GM23338 (cell line): ENCODE measurements at regions not wholly inside any gene's neighbourhood (a gene's known extent, or its start where the extent isn't known, plus 50 kb on each side); places are given as distances from the start of the nearest gene placed in this dataset.
A peak's percentile ranks its signal among the peaks of the same experiment; 100 is the strongest.

Experiments used
- ATAC-seq: fragments of 200-7000 bp; cut with Tn5 transposase; 3 replicates; pipeline ENCODE4 v1.9.1; 2020
- DNase-seq: peaks from one replicate; pipeline ENCODE4 v3.0.0-alpha.2; 2015; ENCODE audit warnings: low spot score
- H2AFZ ChIP-seq: fragments of 200-600 bp; sonication (generic); 2 replicates; pipeline ENCODE4 v1.8.0; 2016; ENCODE audit warnings: antibody characterized with exemption, mild to moderate bottlenecking, moderate library complexity
- H3F3A ChIP-seq: fragments of 200-600 bp; sonication (generic); replicated peaks from 2 replicates; pipeline ENCODE4 v1.8.0; 2017; ENCODE audit warnings: antibody characterized with exemption, mixed run types, low read depth
- H3K27ac ChIP-seq: fragments of 200-600 bp; sonication (generic); 2 replicates; pipeline ENCODE4 v1.6.1; 2016; ENCODE audit warnings: low read depth
- H3K27me3 ChIP-seq: fragments of 200-600 bp; sonication (generic); 2 replicates; pipeline ENCODE4 v1.8.0; 2016; ENCODE audit warnings: mild to moderate bottlenecking, mixed run types, moderate library complexity; ENCODE audit not compliant: insufficient read depth
- H3K36me3 ChIP-seq: fragments of 200-600 bp; sonication (generic); 2 replicates; pipeline ENCODE4 v1.8.0; 2016; ENCODE audit warnings: mild to moderate bottlenecking; ENCODE audit not compliant: insufficient read depth
- H3K4me1 ChIP-seq: fragments of 200-600 bp; sonication (generic); 2 replicates; pipeline ENCODE4 v1.8.0; 2016; ENCODE audit warnings: mild to moderate bottlenecking, moderate library complexity; ENCODE audit not compliant: insufficient read depth
- H3K4me2 ChIP-seq: fragments of 200-600 bp; sonication (generic); 2 replicates; pipeline ENCODE4 v1.7.1; 2017; ENCODE audit warnings: mixed run types
- H3K4me3 ChIP-seq: fragments of 200-600 bp; sonication (generic); 2 replicates; pipeline ENCODE4 v1.6.1; 2016; ENCODE audit warnings: mixed run types
- H3K79me2 ChIP-seq: fragments of 200-600 bp; sonication (generic); replicated peaks from 2 replicates; pipeline ENCODE4 v1.8.0; 2017; ENCODE audit warnings: mild to moderate bottlenecking; ENCODE audit not compliant: insufficient read depth
- H3K9me2 ChIP-seq: fragments of 200-600 bp; sonication (generic); 2 replicates; pipeline ENCODE4 v1.8.0; 2017; ENCODE audit not compliant: insufficient read depth
- H4K20me1 ChIP-seq: fragments of 200-600 bp; sonication (generic); replicated peaks from 2 replicates; pipeline ENCODE4 v1.8.0; 2017; ENCODE audit warnings: mild to moderate bottlenecking; ENCODE audit not compliant: insufficient read depth
- H3K27ac Mint-ChIP-seq: 2 replicates; pipeline ENCODE4 v1.8.0; 2020; ENCODE audit warnings: inconsistent platforms, mild to moderate bottlenecking, moderate library complexity, mixed read lengths
- H3K27me3 Mint-ChIP-seq: 3 replicates; pipeline ENCODE4 v1.8.0; 2022; ENCODE audit warnings: low read depth, mild to moderate bottlenecking, moderate library complexity, mixed read lengths, inconsistent platforms; ENCODE audit not compliant: insufficient read depth, poor library complexity
- H3K36me3 Mint-ChIP-seq: 3 replicates; pipeline ENCODE4 v1.8.0; 2021; ENCODE audit warnings: low read depth, mild to moderate bottlenecking, inconsistent platforms, moderate library complexity, mixed read lengths
- H3K4me1 Mint-ChIP-seq: 3 replicates; pipeline ENCODE4 v1.8.0; 2020; ENCODE audit warnings: mild to moderate bottlenecking, inconsistent platforms, mixed read lengths
- H3K4me3 Mint-ChIP-seq: 3 replicates; pipeline ENCODE4 v1.8.0; 2021; ENCODE audit warnings: moderate library complexity, mild to moderate bottlenecking, inconsistent platforms, mixed read lengths
- H3K9me3 Mint-ChIP-seq: 3 replicates; pipeline ENCODE4 v1.8.0; 2020; ENCODE audit warnings: moderate library complexity, mild to moderate bottlenecking, inconsistent platforms, mixed read lengths
- CREB1 ChIP-seq: fragments of 250-450 bp; sonication (Bioruptor Pico); IDR thresholded peaks from 2 replicates; pipeline ENCODE4 v1.5.0; 2020; ENCODE audit warnings: low read depth, mild to moderate bottlenecking, moderate library complexity
- EZH2phosphoT487 ChIP-seq: fragments of 200-600 bp; sonication (generic); IDR thresholded peaks from one replicate; pipeline ENCODE4 v1.8.1; 2018; ENCODE audit warnings: antibody characterized with exemption; ENCODE audit not compliant: unreplicated experiment
- STAT1 ChIP-seq: IDR thresholded peaks from one replicate; pipeline ENCODE4 v1.6.1; 2016; ENCODE audit warnings: antibody characterized with exemption; ENCODE audit not compliant: unreplicated experiment
- ZNF114 ChIP-seq: fragments of 250-450 bp; sonication (Bioruptor Pico); IDR thresholded peaks from 2 replicates; pipeline ENCODE4 v1.5.0; 2020; ENCODE audit warnings: mild to moderate bottlenecking, moderate library complexity
- TF ChIP-seq, protein P1 (sequence below): fragments of 250-450 bp; sonication (Bioruptor Pico); IDR thresholded peaks from 2 replicates; pipeline ENCODE4 v1.5.0; 2020; ENCODE audit warnings: mild to moderate bottlenecking, moderate library complexity
- TF ChIP-seq, protein P2 (sequence below): IDR thresholded peaks from one replicate; pipeline ENCODE4 v1.6.1; 2018; ENCODE audit warnings: antibody characterized with exemption; ENCODE audit not compliant: unreplicated experiment
- TF ChIP-seq, protein P3 (sequence below), 2 experiments: fragments of 200-600 bp in 1 of 2; sonication (generic) in 1 of 2; conservative IDR thresholded peaks; 2 replicates each; pipeline versions ENCODE4 v1.5.1 to v1.6.1; 2016 to 2017; ENCODE audit warnings: antibody characterized with exemption in 2 of 2, low read depth in 2 of 2, mild to moderate bottlenecking in 2 of 2, moderate library complexity in 1 of 2

DNA sequence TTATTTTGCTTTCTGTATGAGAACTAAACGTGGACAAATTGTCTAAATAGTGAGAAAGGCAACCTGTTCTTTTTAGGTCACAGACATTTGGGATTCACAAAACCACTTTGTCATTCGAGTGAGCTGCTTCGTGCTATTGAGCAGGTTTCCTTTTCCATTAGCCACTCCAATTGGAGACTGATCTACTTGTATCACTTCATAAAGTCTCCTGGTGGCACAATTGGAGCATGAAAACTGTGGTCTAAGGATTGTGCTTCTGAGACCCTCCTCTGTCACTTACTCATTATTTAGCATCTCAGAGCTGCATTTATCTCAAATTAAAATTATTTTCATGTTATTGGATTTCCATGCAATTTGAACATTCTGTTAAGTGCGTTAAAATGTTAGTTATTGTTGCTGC lies 397.7 kb downstream of the TDRD3 start (continued):
- TF ChIP-seq, protein P1, sequence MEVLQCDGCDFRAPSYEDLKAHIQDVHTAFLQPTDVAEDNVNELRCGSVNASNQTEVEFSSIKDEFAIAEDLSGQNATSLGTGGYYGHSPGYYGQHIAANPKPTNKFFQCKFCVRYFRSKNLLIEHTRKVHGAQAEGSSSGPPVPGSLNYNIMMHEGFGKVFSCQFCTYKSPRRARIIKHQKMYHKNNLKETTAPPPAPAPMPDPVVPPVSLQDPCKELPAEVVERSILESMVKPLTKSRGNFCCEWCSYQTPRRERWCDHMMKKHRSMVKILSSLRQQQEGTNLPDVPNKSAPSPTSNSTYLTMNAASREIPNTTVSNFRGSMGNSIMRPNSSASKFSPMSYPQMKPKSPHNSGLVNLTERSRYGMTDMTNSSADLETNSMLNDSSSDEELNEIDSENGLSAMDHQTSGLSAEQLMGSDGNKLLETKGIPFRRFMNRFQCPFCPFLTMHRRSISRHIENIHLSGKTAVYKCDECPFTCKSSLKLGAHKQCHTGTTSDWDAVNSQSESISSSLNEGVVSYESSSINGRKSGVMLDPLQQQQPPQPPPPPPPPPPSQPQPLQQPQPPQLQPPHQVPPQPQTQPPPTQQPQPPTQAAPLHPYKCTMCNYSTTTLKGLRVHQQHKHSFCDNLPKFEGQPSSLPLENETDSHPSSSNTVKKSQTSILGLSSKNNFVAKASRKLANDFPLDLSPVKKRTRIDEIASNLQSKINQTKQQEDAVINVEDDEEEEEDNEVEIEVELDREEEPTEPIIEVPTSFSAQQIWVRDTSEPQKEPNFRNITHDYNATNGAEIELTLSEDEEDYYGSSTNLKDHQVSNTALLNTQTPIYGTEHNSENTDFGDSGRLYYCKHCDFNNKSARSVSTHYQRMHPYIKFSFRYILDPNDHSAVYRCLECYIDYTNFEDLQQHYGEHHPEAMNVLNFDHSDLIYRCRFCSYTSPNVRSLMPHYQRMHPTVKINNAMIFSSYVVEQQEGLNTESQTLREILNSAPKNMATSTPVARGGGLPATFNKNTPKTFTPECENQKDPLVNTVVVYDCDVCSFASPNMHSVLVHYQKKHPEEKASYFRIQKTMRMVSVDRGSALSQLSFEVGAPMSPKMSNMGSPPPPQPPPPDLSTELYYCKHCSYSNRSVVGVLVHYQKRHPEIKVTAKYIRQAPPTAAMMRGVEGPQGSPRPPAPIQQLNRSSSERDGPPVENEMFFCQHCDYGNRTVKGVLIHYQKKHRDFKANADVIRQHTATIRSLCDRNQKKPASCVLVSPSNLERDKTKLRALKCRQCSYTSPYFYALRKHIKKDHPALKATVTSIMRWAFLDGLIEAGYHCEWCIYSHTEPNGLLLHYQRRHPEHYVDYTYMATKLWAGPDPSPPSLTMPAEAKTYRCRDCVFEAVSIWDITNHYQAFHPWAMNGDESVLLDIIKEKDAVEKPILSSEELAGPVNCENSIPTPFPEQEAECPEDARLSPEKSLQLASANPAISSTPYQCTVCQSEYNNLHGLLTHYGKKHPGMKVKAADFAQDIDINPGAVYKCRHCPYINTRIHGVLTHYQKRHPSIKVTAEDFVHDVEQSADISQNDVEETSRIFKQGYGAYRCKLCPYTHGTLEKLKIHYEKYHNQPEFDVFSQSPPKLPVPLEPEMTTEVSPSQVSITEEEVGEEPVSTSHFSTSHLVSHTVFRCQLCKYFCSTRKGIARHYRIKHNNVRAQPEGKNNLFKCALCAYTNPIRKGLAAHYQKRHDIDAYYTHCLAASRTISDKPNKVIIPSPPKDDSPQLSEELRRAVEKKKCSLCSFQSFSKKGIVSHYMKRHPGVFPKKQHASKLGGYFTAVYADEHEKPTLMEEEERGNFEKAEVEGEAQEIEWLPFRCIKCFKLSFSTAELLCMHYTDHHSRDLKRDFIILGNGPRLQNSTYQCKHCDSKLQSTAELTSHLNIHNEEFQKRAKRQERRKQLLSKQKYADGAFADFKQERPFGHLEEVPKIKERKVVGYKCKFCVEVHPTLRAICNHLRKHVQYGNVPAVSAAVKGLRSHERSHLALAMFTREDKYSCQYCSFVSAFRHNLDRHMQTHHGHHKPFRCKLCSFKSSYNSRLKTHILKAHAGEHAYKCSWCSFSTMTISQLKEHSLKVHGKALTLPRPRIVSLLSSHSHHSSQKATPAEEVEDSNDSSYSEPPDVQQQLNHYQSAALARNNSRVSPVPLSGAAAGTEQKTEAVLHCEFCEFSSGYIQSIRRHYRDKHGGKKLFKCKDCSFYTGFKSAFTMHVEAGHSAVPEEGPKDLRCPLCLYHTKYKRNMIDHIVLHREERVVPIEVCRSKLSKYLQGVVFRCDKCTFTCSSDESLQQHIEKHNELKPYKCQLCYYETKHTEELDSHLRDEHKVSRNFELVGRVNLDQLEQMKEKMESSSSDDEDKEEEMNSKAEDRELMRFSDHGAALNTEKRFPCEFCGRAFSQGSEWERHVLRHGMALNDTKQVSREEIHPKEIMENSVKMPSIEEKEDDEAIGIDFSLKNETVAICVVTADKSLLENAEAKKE (CRISPR knock-in tag): no peak
- TF ChIP-seq, protein P2, sequence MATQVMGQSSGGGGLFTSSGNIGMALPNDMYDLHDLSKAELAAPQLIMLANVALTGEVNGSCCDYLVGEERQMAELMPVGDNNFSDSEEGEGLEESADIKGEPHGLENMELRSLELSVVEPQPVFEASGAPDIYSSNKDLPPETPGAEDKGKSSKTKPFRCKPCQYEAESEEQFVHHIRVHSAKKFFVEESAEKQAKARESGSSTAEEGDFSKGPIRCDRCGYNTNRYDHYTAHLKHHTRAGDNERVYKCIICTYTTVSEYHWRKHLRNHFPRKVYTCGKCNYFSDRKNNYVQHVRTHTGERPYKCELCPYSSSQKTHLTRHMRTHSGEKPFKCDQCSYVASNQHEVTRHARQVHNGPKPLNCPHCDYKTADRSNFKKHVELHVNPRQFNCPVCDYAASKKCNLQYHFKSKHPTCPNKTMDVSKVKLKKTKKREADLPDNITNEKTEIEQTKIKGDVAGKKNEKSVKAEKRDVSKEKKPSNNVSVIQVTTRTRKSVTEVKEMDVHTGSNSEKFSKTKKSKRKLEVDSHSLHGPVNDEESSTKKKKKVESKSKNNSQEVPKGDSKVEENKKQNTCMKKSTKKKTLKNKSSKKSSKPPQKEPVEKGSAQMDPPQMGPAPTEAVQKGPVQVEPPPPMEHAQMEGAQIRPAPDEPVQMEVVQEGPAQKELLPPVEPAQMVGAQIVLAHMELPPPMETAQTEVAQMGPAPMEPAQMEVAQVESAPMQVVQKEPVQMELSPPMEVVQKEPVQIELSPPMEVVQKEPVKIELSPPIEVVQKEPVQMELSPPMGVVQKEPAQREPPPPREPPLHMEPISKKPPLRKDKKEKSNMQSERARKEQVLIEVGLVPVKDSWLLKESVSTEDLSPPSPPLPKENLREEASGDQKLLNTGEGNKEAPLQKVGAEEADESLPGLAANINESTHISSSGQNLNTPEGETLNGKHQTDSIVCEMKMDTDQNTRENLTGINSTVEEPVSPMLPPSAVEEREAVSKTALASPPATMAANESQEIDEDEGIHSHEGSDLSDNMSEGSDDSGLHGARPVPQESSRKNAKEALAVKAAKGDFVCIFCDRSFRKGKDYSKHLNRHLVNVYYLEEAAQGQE: no peak
- TF ChIP-seq STAT1 (no peak), EZH2phosphoT487 (no peak)

DNA sequence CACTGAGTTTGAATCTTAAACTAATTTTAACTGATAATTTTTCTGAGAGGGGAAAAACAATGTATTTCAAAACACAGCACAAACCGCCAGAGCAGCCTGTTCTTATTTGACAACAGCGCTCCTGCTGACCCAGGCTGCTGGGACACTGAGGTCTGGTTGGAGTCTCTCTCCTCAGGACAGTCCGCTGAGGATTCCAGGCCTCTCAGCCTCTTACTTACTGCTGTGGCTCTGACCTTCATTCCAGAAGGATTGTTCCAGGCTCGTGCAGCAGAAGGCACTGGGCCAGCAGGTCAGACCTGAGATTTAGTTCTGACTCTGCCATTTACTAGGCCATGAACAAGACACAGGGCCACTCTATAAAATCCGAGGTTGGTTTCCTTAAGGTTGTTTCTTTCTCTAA lies 393.6 kb downstream of the TDRD3 start:
- Mint-ChIP-seq H3K27me3 (no peaks in the 10 kb centered on the region), H3K9me3 (no peaks in the 10 kb centered on the region)
- TF ChIP-seq, protein P3, sequence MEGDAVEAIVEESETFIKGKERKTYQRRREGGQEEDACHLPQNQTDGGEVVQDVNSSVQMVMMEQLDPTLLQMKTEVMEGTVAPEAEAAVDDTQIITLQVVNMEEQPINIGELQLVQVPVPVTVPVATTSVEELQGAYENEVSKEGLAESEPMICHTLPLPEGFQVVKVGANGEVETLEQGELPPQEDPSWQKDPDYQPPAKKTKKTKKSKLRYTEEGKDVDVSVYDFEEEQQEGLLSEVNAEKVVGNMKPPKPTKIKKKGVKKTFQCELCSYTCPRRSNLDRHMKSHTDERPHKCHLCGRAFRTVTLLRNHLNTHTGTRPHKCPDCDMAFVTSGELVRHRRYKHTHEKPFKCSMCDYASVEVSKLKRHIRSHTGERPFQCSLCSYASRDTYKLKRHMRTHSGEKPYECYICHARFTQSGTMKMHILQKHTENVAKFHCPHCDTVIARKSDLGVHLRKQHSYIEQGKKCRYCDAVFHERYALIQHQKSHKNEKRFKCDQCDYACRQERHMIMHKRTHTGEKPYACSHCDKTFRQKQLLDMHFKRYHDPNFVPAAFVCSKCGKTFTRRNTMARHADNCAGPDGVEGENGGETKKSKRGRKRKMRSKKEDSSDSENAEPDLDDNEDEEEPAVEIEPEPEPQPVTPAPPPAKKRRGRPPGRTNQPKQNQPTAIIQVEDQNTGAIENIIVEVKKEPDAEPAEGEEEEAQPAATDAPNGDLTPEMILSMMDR (conservative IDR thresholded peaks at IDR 0.05; ENCODE audit: low read depth in 2 of 2): peak in 1 of 2 experiments; percentile 5; a peak in 1 of 4 replicates
- TF ChIP-seq CREB1 (CRISPR knock-in tag) (no peak), ZNF114 (CRISPR knock-in tag) (no peak)

More for the DNA sequence above, 393.6 kb downstream of the TDRD3 start:
- H3K27me3 ChIP-seq: no peaks in the 10 kb centered on the region
- peak overlapping the region; percentile 72; the same call in 1 of the 2 replicates for H2AFZ ChIP-seq
- peaks cover 5% of the 10 kb centered on the region; the same call in 1 of the 2 replicates for H3K4me1 ChIP-seq
- H3K36me3 Mint-ChIP-seq: no peaks in the 10 kb centered on the region
- peak; percentile 30 for DNase-seq
- no peaks in the 10 kb centered on the region for H3K36me3 ChIP-seq
- H3K4me3 Mint-ChIP-seq: no peak overlapping the region
- H3K4me2 ChIP-seq: no peak overlapping the region
- H3K79me2 ChIP-seq: no peaks in the 10 kb centered on the region
- no peaks in the 10 kb centered on the region for H3K9me2 ChIP-seq
- H3K27ac ChIP-seq: no peak overlapping the region
- ATAC-seq: peak; percentile 90
- H3F3A ChIP-seq: no peaks in the 10 kb centered on the region
- H3K4me3 ChIP-seq: no peak overlapping the region
- peaks cover 6% of the 10 kb centered on the region; the same call in 2 of the 3 replicates for H3K4me1 Mint-ChIP-seq
- no peak overlapping the region for H3K27ac Mint-ChIP-seq
- no peaks in the 10 kb centered on the region for H4K20me1 ChIP-seq
